ENCODE measurements at regions not wholly inside any gene's neighbourhood (a gene's known extent, or its start where the extent isn't known, plus 50 kb on each side); places are given as distances from the start of the nearest gene placed in this dataset.

GRCh38 chr2:134153294-134153880 lies 100.5 kb upstream of the MGAT5 start:
- DNase-seq, result no peak

GRCh38 chr2:134154246-134154645 lies 99.6 kb upstream of the MGAT5 start:
- no peak for DNase-seq

DNA sequence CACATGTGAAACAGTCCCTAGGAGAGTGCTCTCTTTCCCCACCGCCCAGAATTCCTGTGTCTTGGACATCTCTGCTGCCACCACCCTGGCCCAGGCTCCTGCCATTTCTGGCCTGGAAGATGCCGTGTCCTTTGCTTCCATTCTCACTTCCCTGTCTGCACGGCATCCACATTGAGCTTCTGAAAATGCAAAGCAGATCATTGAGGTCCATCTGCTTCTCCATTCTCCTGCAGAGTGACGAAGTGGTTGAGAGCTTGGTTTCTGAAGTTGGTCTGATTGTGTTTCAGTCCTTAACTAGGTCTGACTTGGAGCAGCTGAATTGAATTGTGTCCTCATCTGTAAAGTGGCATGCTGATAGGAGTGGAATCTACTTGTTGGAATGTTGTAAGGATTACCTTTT lies 98.7 kb upstream of the MGAT5 start:
- no peak for DNase-seq

- DNase-seq, result no peak
Measured at GRCh38 chr2:134158295-134158694, 95.6 kb upstream of the MGAT5 start.

DNA sequence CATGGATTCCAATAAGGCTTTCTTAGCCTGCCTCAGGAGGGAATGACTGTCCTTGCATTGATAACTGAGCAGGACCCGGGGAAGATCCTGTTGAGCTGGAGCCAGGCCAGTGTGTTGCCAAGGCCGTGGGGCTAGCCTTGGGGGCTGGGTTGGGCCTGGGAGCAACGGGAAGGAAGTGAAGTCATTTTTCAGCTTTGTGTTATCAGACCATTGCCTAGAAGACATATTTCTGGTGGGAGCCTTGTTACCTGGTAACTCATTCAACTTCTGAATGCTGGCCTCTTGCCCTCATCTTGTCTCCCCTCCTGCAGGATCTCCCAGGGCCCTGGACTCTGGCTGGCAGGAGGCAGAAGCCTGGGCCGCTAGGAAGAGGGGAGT lies 92.7 kb upstream of the MGAT5 start:
- no peak for DNase-seq

- no peak for DNase-seq
Measured at GRCh38 chr2:134163336-134163735, 90.5 kb upstream of the MGAT5 start.

GRCh38 chr2:134164306-134164705 lies 89.6 kb upstream of the MGAT5 start:
- DNase-seq, result no peak

- DNase-seq, result no peak
Measured at GRCh38 chr2:134167015-134167414, 86.9 kb upstream of the MGAT5 start.

- DNase-seq, result no peak
Measured at GRCh38 chr2:134169788-134170187, 84.1 kb upstream of the MGAT5 start.

DNA sequence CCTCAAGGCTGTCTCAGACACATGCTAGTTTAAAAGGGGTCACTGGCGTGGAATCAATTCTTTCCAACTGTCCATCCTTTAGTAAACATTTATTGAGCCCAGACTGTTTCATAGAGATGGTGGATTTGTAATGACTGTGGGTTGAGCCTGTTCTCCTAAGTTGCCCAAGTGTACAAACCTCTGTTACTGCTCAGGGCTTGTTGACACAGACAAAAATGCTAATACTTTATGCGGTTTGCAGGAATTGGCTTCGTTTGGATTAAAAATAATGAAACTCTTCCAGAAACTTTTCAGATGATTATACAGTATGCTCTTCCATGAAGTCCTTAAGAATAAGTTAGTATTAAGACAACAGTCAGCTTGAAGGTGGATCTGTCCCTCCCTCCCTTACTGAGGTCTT lies 83.6 kb upstream of the MGAT5 start:
- DNase-seq, result no peak

DNA sequence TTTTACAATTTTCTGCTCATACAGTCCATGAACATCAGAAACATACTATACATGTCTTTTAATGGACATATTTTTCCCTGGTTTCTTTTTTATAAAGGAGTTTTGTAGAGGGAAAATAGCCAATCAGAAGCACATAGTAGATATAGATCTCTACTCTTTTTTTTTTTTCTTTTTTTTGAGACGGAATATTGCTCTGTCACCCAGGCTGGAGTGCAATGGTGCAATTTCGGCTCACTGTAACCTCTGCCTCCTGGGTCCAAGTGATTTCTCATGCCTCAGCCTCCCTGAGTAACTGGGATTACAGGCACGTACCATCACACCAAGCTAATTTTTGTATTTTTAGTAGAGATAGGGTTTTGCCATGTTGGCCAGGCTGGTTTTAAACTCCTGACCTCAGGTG lies 83.2 kb upstream of the MGAT5 start:
- no peak for DNase-seq

DNA sequence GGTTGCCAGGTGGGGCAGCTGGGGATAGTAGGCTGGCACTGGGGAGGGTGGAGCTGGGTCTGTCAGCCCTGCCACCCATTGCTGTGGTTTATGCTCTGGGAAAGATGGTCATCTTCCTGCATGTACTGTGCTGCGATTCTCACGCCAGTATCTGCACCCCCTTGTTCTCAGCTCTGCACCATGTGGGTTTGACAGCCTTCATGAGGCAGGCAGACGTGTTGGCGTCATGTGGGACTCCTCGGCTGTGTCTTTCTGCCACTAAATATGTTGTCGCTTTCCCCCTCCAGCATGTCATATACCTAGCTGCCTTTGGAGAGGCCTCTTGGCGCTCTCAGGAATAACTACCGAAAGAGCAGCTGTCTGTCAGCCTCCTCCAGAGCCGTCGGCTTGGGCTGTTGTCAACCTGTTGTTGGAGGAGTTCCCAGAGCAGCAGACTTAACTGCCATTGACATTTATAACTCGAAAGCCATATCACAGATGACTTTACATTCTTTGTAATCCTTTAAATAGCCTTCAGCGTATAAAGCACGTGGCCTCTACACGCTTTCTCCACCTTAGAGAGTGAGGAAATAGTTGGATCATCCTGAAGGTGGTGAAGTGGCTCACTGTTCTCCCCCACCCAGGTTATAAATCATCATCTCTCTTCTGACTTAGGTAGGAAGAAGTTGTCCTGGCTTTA lies 80.4 kb upstream of the MGAT5 start:
- no peak for DNase-seq

- DNase-seq, result no peak
Measured at GRCh38 chr2:134174711-134175110, 79.2 kb upstream of the MGAT5 start.

DNA sequence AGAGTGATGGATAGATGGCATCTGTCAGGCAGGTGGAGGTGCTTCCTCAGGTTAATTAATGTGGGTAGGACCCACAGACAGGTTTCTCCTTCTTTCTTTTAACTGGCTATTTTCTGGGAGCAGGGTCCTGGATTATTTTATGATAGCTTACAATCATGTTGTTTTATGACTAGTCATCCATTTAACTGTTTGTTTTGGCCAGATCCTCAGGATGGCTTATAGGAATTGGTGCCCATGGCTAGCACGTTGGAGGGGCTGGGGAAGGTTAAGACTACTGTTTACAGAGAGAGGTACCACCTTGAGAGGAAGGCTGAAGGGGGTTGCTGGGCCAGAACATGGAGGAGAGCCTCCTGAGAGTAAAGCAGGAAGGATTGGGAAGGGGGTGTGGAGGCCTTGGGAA lies 78.0 kb upstream of the MGAT5 start:
- no peak for DNase-seq

- DNase-seq, result no peak
Measured at GRCh38 chr2:134177351-134177931, 76.4 kb upstream of the MGAT5 start.

DNA sequence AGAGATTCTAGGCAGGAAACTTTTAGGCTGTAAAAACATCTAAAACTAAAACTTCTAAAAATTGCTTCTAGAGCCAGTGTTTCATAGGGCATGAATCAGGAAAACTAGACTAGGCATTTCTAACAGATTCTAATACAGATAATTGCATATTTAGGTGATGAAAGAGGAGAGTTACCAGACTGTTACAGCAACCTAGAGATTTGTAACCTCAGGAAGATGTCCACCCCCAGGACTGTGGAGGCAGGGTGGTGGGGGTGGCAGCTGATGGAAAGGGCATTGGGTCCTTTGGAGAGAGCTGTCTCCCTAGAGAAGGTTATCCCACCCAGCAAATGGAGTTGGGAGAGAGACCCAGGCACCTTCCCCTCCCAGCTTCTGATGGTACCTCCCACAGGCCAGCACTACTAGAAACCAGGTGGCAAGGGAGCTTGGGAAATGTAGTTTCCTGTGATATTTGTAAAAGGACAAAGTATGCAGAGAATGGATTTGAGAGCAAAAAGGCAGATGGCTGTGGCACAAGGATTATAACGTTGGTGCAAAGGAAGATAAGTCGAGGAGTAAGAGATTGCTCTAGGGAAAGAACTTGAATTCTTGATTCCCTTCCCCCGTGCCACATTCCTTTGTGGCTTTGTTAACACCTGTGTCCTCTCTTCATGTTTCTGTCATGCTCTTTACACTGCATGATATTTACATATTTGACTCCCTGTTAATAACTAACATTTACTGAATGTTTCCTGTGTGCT lies 75.6 kb upstream of the MGAT5 start:
- DNase-seq, result no peak

DNA sequence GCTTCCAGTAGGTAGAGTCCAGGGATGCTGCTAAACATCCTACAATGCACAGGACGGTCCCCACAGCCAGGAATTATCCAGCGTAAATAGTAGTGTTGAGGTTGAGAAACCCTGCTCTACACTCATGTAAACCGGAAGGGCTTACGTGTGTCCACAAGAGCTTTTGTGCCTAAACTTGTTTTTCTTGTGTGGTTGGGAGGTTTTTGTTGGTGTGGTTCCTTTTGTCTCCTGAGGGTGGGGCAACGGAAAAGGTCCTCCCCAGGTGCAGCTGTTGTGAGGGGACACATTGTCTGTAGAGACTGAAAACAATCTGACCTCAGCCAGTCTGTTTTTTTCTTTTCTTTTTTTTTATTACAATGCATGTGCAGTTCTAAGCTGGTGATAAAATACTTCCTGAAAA lies 72.7 kb upstream of the MGAT5 start:
- peak; percentile 19 for DNase-seq

DNA sequence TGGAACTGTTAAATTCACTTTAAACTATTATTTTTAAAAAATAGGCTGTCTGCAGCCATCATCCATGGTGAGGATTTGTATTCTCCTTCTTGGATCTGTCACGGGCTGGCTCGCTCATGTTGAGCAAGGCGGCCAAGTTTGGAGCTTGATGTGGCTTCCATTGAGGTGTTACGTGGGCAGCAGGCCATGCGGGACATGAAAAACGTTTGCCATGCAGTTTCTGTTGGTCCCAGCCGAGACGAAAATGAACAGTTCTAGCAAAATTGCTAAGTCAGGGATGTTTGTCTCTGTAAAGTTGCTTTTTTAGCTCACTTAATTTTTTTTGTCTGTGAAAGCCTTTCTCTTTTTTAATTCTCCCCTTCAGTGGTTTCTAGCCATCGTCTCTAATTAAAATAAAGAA lies 70.2 kb upstream of the MGAT5 start:
- DNase-seq, result no peak

DNA sequence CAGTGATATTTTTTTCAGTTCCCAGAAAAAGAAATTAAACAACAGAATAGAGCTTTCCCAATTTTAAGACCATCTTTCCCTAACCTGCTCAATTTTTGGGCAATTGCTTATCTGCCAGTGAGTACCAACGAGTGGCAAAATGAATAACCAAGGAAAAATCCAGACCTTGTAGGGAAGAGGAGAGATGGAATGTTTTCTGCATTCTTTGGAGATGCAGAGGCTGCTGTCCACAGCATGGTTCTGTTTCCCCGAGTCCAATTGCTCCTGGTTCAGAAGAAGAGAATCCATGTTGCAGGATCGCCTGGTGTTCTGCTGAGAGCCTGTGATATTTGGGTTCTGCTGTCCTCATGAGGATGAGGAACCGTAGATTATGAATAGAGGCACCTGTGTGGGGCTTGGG lies 68.2 kb upstream of the MGAT5 start:
- DNase-seq, result no peak

GRCh38 chr2:134189009-134189720 lies 64.7 kb upstream of the MGAT5 start:
- peak; percentile 63 for DNase-seq

DNA sequence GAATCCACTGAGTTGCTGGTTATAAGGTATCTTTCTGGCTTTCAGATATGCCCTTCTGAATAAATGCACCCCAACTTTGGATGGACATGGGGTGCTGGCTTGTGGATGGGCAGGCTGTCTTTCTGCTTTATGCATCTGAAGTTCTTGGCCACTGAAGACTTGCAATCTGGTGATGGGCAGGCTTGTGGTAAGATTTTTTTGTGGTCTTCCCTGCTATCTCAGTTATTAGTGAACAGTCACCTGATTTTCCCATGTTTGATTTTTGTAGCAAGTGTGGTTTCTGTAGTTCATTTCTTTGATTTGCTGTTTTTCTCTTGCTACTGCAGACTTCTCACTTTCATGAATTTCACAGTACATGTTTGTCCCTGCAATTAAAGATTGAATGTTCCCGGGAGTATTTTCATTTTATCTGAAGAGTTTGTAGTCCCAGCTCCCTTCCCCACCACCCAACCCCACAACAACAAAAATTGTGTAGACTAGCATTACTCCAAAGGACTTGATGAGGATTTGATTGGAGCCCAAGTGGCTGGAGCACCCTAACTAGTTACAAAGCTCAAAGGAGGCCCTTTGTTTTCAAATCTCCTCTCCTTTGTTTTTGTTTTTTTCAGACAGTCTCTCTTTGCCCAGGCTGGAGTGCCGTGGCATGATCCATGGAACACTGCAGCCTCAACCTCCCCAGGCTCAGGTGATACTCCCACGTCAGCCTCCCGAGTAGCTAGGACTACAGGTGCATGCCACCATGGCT lies 63.6 kb upstream of the MGAT5 start:
- no peak for DNase-seq

DNA sequence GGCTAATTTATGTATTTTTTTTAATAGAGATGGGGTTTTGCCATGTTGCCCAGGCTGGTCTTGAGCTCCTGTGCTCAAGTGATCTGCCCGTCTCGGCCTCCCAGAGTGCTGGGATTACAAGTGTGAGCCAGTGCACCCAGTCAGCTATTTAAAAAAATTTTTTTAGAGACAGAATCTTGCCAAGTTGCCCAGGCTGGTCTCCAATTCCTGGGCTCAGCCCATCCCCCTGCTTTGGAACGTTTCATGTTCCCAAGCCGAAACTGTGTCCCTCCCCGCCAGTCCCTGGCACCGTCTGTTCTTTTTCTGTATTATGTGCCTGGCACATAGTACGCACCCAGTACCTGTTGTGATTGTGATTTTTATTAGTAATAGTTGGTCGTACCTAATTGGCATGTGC lies 63.1 kb upstream of the MGAT5 start:
- no peak for DNase-seq

DNA sequence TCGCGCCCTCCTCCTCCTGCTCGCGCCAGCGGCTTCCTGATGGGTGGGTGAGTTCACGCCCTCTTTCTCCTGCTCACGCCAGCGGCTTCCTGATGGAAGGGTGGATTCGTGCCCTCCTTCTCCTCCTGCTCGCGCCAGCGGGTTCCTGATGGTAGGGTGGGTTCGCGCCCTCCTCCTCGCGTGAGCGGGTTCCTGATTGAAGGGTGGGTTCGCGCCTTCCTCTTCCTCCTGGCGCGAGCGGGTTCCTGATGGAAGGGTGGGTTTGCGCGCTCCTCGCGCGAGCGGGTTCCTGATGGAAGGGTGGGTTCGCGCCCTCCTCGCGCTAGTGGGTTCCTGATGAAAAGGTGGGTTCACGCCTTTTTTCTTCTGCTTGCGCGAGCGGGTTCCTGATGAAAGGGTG lies 62.0 kb upstream of the MGAT5 start:
- no peak for DNase-seq
